BLaER1 (cell line): ENCODE measurements at regions not wholly inside any gene's neighbourhood (a gene's known extent, or its start where the extent isn't known, plus 50 kb on each side); places are given as distances from the start of the nearest gene placed in this dataset.

Source experiments
- H3K27ac ChIP-seq: shearing (Covaris generic); formaldehyde crosslinking; 2 replicates; pipeline ENCODE4 v1.8.1; 2022
- H3K27me3 ChIP-seq: shearing (Covaris generic); formaldehyde crosslinking; 2 replicates; pipeline ENCODE4 v1.8.1; 2022
- H3K36me3 ChIP-seq: shearing (Covaris generic); formaldehyde crosslinking; 2 replicates; pipeline ENCODE4 v1.8.1; 2022
- H3K4me1 ChIP-seq: shearing (Covaris generic); formaldehyde crosslinking; 2 replicates; pipeline ENCODE4 v1.8.1; 2022
- H3K4me2 ChIP-seq: shearing (Covaris generic); formaldehyde crosslinking; 2 replicates; pipeline ENCODE4 v1.8.1; 2022
- H3K4me3 ChIP-seq: shearing (Covaris generic); formaldehyde crosslinking; 2 replicates; pipeline ENCODE4 v1.8.1; 2022
- H3K9ac ChIP-seq: shearing (Covaris generic); formaldehyde crosslinking; 2 replicates; pipeline ENCODE4 v1.8.1; 2022
- H3K9me3 ChIP-seq: shearing (Covaris generic); formaldehyde crosslinking; 2 replicates; pipeline ENCODE4 v1.8.1; 2022
- H4K20me1 ChIP-seq: shearing (Covaris generic); formaldehyde crosslinking; 2 replicates; pipeline ENCODE4 v1.8.1; 2022
- Cebpa-rat ChIP-seq: shearing (Covaris generic); IDR thresholded peaks from 2 replicates; pipeline ENCODE4 v1.8.1; 2022

GRCh38 chr6:139751179-139751578, 376.7 kb upstream of the CITED2 start:
- Histone ChIP-seq H3K9me3 (no peaks in the 10 kb centered on the region), H3K9ac (no peak overlapping the region), H3K27me3 (no peaks in the 10 kb centered on the region), H3K27ac (no peak overlapping the region), H3K4me3 (no peak overlapping the region), H3K4me2 (no peak overlapping the region), H4K20me1 (no peaks in the 10 kb centered on the region), H3K36me3 (no peaks in the 10 kb centered on the region), H3K4me1 (no peaks in the 10 kb centered on the region)
- no peak for TF ChIP-seq Cebpa-rat

GRCh38 chr6:139748353-139749146, 374.1 kb upstream of the CITED2 start:
- Histone ChIP-seq H3K9ac (no peak overlapping the region), H3K36me3 (no peaks in the 10 kb centered on the region), H4K20me1 (no peaks in the 10 kb centered on the region), H3K4me3 (no peak overlapping the region), H3K4me1 (no peaks in the 10 kb centered on the region), H3K27ac (no peak overlapping the region), H3K4me2 (no peak overlapping the region), H3K27me3 (no peaks in the 10 kb centered on the region), H3K9me3 (no peaks in the 10 kb centered on the region)
- TF ChIP-seq Cebpa-rat, result no peak

- TF ChIP-seq Cebpa-rat, result no peak
- Histone ChIP-seq H3K27me3 (no peaks in the 10 kb centered on the region), H3K4me1 (no peaks in the 10 kb centered on the region), H4K20me1 (no peaks in the 10 kb centered on the region), H3K4me3 (no peak overlapping the region), H3K4me2 (no peak overlapping the region), H3K9ac (no peak overlapping the region), H3K36me3 (no peaks in the 10 kb centered on the region), H3K27ac (no peak overlapping the region), H3K9me3 (no peaks in the 10 kb centered on the region)
These were observed 372.7 kb upstream of the CITED2 start for GRCh38 chr6:139747154-139747553.

GRCh38 chr6:139744891-139745290, 370.4 kb upstream of the CITED2 start:
- no peak for TF ChIP-seq Cebpa-rat
- no peak overlapping the region for H3K27ac ChIP-seq
- no peaks in the 10 kb centered on the region for H3K4me1 ChIP-seq

GRCh38 chr6:139743664-139744437, 369.4 kb upstream of the CITED2 start:
- Histone ChIP-seq H3K36me3 (no peaks in the 10 kb centered on the region), H3K9me3 (no peaks in the 10 kb centered on the region), H3K27me3 (no peaks in the 10 kb centered on the region), H3K9ac (no peak overlapping the region), H3K4me1 (no peaks in the 10 kb centered on the region), H3K27ac (no peak overlapping the region), H4K20me1 (no peaks in the 10 kb centered on the region), H3K4me3 (no peak overlapping the region), H3K4me2 (no peak overlapping the region)
- TF ChIP-seq Cebpa-rat, result no peak

More at GRCh38 chr6:139744891-139745290, 370.4 kb upstream of the CITED2 start:
- Histone ChIP-seq H3K27me3 (no peaks in the 10 kb centered on the region), H4K20me1 (no peaks in the 10 kb centered on the region), H3K36me3 (no peaks in the 10 kb centered on the region), H3K4me3 (no peak overlapping the region), H3K9ac (no peak overlapping the region), H3K4me2 (no peak overlapping the region), H3K9me3 (no peaks in the 10 kb centered on the region)

GRCh38 chr6:139742671-139743070, 368.2 kb upstream of the CITED2 start:
- Histone ChIP-seq H3K9me3 (no peaks in the 10 kb centered on the region), H3K9ac (no peak overlapping the region), H3K27ac (no peak overlapping the region), H3K36me3 (no peaks in the 10 kb centered on the region), H3K27me3 (no peaks in the 10 kb centered on the region), H3K4me2 (no peak overlapping the region), H4K20me1 (no peaks in the 10 kb centered on the region), H3K4me1 (no peaks in the 10 kb centered on the region), H3K4me3 (no peak overlapping the region)
- TF ChIP-seq Cebpa-rat, result no peak

- no peak overlapping the region for H3K27ac ChIP-seq
- no peak overlapping the region for H3K4me3 ChIP-seq
- no peaks in the 10 kb centered on the region for H4K20me1 ChIP-seq
- no peak overlapping the region for H3K9ac ChIP-seq
- H3K9me3 ChIP-seq, result no peaks in the 10 kb centered on the region
- H3K4me1 ChIP-seq, result no peaks in the 10 kb centered on the region
- H3K36me3 ChIP-seq, result no peaks in the 10 kb centered on the region
- no peaks in the 10 kb centered on the region for H3K27me3 ChIP-seq
- H3K4me2 ChIP-seq, result no peak overlapping the region
- TF ChIP-seq Cebpa-rat, result no peak
These were observed 364.5 kb upstream of the CITED2 start for GRCh38 chr6:139738801-139739455.

- Histone ChIP-seq H3K27ac (no peak overlapping the region), H3K9me3 (no peaks in the 10 kb centered on the region), H3K4me3 (no peak overlapping the region), H3K36me3 (no peaks in the 10 kb centered on the region), H3K9ac (no peak overlapping the region), H3K4me2 (no peak overlapping the region), H3K27me3 (no peaks in the 10 kb centered on the region), H3K4me1 (no peaks in the 10 kb centered on the region), H4K20me1 (no peaks in the 10 kb centered on the region)
- TF ChIP-seq Cebpa-rat, result no peak
These were observed 362.0 kb upstream of the CITED2 start for GRCh38 chr6:139736325-139736906.

- Histone ChIP-seq H3K9me3 (no peaks in the 10 kb centered on the region), H3K4me3 (no peak overlapping the region), H3K36me3 (no peaks in the 10 kb centered on the region), H4K20me1 (no peaks in the 10 kb centered on the region), H3K9ac (no peak overlapping the region), H3K27me3 (no peaks in the 10 kb centered on the region), H3K4me2 (no peak overlapping the region), H3K27ac (no peak overlapping the region), H3K4me1 (no peaks in the 10 kb centered on the region)
- no peak for TF ChIP-seq Cebpa-rat
These were observed 358.0 kb upstream of the CITED2 start for GRCh38 chr6:139732451-139732850.
